Neural crest cell (in vitro differentiated cells): ENCODE measurements at regions not wholly inside any gene's neighbourhood (a gene's known extent, or its start where the extent isn't known, plus 50 kb on each side); places are given as distances from the start of the nearest gene placed in this dataset.
A peak's percentile ranks its signal among the peaks of the same experiment; 100 is the strongest.

Experiments
- DNase-seq: peaks from one replicate; pipeline ENCODE4 v3.0.0; 2021; ENCODE audit warnings: low read depth, mixed read lengths, low spot score
- H3K27ac Mint-ChIP-seq: one replicate; pipeline ENCODE4 v1.8.0; 2021; ENCODE audit warnings: mild to moderate bottlenecking, mixed read lengths; ENCODE audit not compliant: unreplicated experiment
- H3K27me3 Mint-ChIP-seq: 2 replicates; pipeline ENCODE4 v1.8.0; 2021; ENCODE audit warnings: low read depth, mild to moderate bottlenecking, mixed read lengths
- H3K36me3 Mint-ChIP-seq: 2 replicates; pipeline ENCODE4 v1.8.0; 2021; ENCODE audit warnings: low read depth, mild to moderate bottlenecking, mixed read lengths
- H3K4me1 Mint-ChIP-seq: 2 replicates; pipeline ENCODE4 v1.8.0; 2021; ENCODE audit warnings: mixed read lengths
- H3K4me3 Mint-ChIP-seq: one replicate; pipeline ENCODE4 v1.8.0; 2021; ENCODE audit warnings: mild to moderate bottlenecking, mixed read lengths
- H3K9me3 Mint-ChIP-seq: 2 replicates; pipeline ENCODE4 v1.8.0; 2021; ENCODE audit warnings: mixed read lengths
- TF ChIP-seq, protein P1 (sequence below): fragments of 200-600 bp; sonication (generic); conservative IDR thresholded peaks from 2 replicates; pipeline ENCODE4 v1.5.0; 2021; ENCODE audit warnings: antibody characterized with exemption, mild to moderate bottlenecking

- H3K27ac Mint-ChIP-seq = no peak overlapping the region
- H3K9me3 Mint-ChIP-seq = no peaks in the 10 kb centered on the region
- no peak for DNase-seq
- H3K36me3 Mint-ChIP-seq = no peaks in the 10 kb centered on the region
- H3K4me3 Mint-ChIP-seq = no peak overlapping the region
- no peaks in the 10 kb centered on the region for H3K27me3 Mint-ChIP-seq
- TF ChIP-seq, protein P1, sequence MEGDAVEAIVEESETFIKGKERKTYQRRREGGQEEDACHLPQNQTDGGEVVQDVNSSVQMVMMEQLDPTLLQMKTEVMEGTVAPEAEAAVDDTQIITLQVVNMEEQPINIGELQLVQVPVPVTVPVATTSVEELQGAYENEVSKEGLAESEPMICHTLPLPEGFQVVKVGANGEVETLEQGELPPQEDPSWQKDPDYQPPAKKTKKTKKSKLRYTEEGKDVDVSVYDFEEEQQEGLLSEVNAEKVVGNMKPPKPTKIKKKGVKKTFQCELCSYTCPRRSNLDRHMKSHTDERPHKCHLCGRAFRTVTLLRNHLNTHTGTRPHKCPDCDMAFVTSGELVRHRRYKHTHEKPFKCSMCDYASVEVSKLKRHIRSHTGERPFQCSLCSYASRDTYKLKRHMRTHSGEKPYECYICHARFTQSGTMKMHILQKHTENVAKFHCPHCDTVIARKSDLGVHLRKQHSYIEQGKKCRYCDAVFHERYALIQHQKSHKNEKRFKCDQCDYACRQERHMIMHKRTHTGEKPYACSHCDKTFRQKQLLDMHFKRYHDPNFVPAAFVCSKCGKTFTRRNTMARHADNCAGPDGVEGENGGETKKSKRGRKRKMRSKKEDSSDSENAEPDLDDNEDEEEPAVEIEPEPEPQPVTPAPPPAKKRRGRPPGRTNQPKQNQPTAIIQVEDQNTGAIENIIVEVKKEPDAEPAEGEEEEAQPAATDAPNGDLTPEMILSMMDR = no peak
- no peaks in the 10 kb centered on the region for H3K4me1 Mint-ChIP-seq
Observed at GRCh38 chr1:212182579-212182978, 102.6 kb upstream of the PPP2R5A start.

DNA sequence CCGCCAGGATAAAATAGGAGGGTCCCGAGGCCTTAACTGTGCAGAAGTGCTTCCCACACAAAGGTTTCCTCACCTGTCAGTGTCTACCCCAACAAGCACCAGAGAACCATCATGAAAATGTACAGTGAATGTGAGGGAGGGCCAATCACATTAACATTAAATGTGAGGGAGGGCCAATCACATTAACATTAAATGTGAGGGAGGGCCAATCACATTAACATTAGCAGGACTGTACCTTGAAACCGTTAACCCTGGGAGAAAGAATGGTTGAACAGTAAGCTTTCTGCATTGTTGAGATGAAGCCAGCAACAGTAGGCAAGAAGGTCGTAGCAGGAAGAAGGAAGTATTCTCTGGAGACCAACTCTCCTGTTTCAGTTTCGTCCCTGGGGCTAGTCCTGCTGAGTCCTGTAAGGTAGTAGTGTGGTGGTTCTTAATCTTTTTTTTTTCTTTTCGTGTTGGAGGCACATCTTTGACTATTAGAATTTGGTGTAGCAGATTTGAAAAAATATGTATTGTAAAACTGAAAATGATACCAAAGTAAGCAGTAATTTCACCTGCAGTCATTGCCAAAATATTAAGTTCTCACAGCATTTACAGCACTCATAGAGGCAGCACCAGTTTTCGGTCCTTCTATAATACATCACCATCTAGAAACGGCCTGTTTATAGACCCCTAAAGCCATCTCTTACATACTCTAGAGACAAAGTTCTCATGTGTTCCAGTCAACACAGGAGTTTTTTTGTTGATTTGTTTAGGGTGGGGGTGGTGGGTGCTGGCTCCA is 98.6 kb upstream of the PPP2R5A start:
- Mint-ChIP-seq H3K36me3 (no peaks in the 10 kb centered on the region), H3K27ac (no peak overlapping the region), H3K4me1 (no peaks in the 10 kb centered on the region), H3K9me3 (no peaks in the 10 kb centered on the region), H3K27me3 (no peaks in the 10 kb centered on the region), H3K4me3 (no peak overlapping the region)
- TF ChIP-seq, protein P1 = no peak
- DNase-seq = no peak

- Mint-ChIP-seq H3K27me3 (no peaks in the 10 kb centered on the region), H3K36me3 (no peaks in the 10 kb centered on the region), H3K4me1 (no peaks in the 10 kb centered on the region), H3K9me3 (no peaks in the 10 kb centered on the region), H3K4me3 (no peak overlapping the region), H3K27ac (no peak overlapping the region)
- TF ChIP-seq, protein P1 = no peak
- DNase-seq = no peak
Observed at GRCh38 chr1:212188599-212189351, 96.4 kb upstream of the PPP2R5A start.

DNA sequence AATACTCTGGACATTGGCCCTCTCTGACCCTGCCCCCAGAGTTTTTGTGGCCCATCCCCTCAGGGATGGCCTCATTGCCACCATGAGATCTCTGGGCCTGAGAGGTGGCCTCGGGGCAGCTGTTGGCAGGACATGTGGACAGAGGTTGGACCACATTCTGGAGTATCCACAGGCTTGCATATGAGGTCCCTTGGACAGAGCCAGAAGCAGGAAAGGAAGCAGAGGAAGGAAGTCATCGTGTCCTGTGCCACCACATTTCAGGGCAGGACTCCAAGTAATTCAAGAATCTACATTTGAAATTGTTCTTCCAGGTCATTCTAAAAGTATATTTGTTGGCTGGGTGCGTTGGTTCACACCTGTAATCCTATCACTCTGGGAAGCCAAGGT is 95.9 kb upstream of the PPP2R5A start:
- TF ChIP-seq, protein P1 = no peak
- H3K4me3 Mint-ChIP-seq = no peak overlapping the region
- no peaks in the 10 kb centered on the region for H3K4me1 Mint-ChIP-seq
- H3K27me3 Mint-ChIP-seq = no peaks in the 10 kb centered on the region
- peak overlapping the region; percentile 19 for H3K27ac Mint-ChIP-seq
- H3K9me3 Mint-ChIP-seq = no peaks in the 10 kb centered on the region
- no peaks in the 10 kb centered on the region for H3K36me3 Mint-ChIP-seq
- DNase-seq = no peak

- DNase-seq = no peak
- TF ChIP-seq, protein P1 = no peak
- H3K4me3 Mint-ChIP-seq = no peak overlapping the region
- H3K4me1 Mint-ChIP-seq = no peaks in the 10 kb centered on the region
- no peaks in the 10 kb centered on the region for H3K27me3 Mint-ChIP-seq
- H3K9me3 Mint-ChIP-seq = no peaks in the 10 kb centered on the region
- H3K36me3 Mint-ChIP-seq = peaks cover 3% of the 10 kb centered on the region
- H3K27ac Mint-ChIP-seq = no peak overlapping the region
Observed at GRCh38 chr1:212190169-212190568, 95.0 kb upstream of the PPP2R5A start.
